ELR (cell line): ENCODE measurements at regions not wholly inside any gene's neighbourhood (a gene's known extent, or its start where the extent isn't known, plus 50 kb on each side); places are given as distances from the start of the nearest gene placed in this dataset.

Experiments
- DNase-seq: peaks from one replicate; pipeline ENCODE4 v3.0.0-alpha.2; 2015; ENCODE audit warnings: low read depth

- no peak for DNase-seq
These were observed 317.2 kb downstream of the PDGFC start for GRCh38 chr4:156654410-156654809.

GRCh38 chr4:156643826-156644225, 327.8 kb downstream of the PDGFC start:
- no peak for DNase-seq

- no peak for DNase-seq
These were observed 329.4 kb downstream of the PDGFC start for GRCh38 chr4:156642161-156642560.

GRCh38 chr4:156638925-156639605, 332.5 kb downstream of the PDGFC start:
- peak; percentile 8 for DNase-seq

GRCh38 chr4:156638334-156638733, 333.3 kb downstream of the PDGFC start:
- peak; percentile 19 for DNase-seq

GRCh38 chr4:156636381-156636780, 335.2 kb downstream of the PDGFC start:
- DNase-seq, result no peak

GRCh38 chr4:156635051-156635450, 336.5 kb downstream of the PDGFC start:
- DNase-seq, result no peak

- DNase-seq, result no peak
These were observed 337.0 kb downstream of the PDGFC start for GRCh38 chr4:156634612-156635011.

- DNase-seq, result no peak
These were observed 337.8 kb downstream of the PDGFC start for GRCh38 chr4:156633847-156634246.

- no peak for DNase-seq
These were observed 342.7 kb downstream of the PDGFC start for GRCh38 chr4:156628858-156629257.

- DNase-seq, result no peak
These were observed 348.2 kb downstream of the PDGFC start for GRCh38 chr4:156623376-156623775.

- no peak for DNase-seq
These were observed 350.8 kb downstream of the PDGFC start for GRCh38 chr4:156620786-156621185.

GRCh38 chr4:156619154-156619934, 352.3 kb downstream of the PDGFC start:
- no peak for DNase-seq

- DNase-seq, result peak; percentile 20
These were observed 356.5 kb downstream of the PDGFC start for GRCh38 chr4:156615066-156615531.

- DNase-seq, result no peak
These were observed 357.1 kb downstream of the PDGFC start for GRCh38 chr4:156614536-156614935.

- no peak for DNase-seq
These were observed 362.2 kb downstream of the PDGFC start for GRCh38 chr4:156609421-156609820.

GRCh38 chr4:156608651-156609050, 362.9 kb downstream of the PDGFC start:
- no peak for DNase-seq

- DNase-seq, result no peak
These were observed 364.1 kb downstream of the PDGFC start for GRCh38 chr4:156607478-156607857.

- DNase-seq, result peak; percentile 26
These were observed 364.8 kb downstream of the PDGFC start for GRCh38 chr4:156606554-156607477.

- DNase-seq, result peak; percentile 13
These were observed 373.4 kb downstream of the PDGFC start for GRCh38 chr4:156598138-156598681.

- DNase-seq, result no peak
These were observed 374.8 kb downstream of the PDGFC start for GRCh38 chr4:156596706-156597329.

- DNase-seq, result no peak
These were observed 375.6 kb downstream of the PDGFC start for GRCh38 chr4:156596026-156596425.
